ENCODE measurements at regions not wholly inside any gene's neighbourhood (a gene's known extent, or its start where the extent isn't known, plus 50 kb on each side); places are given as distances from the start of the nearest gene placed in this dataset.

- Histone ChIP-seq H3K4me3 (replicated peaks; ENCODE audit: insufficient read depth, low read length) (no peak overlapping the region), H3K27ac (replicated peaks) (no peak overlapping the region), H3K27me3 (ENCODE audit: insufficient read depth, poor library complexity, severe bottlenecking) (peaks cover 3% of the 10 kb centered on the region)
- no peak for DNase-seq (ENCODE audit: low read depth in 1 of 2, low spot score in 1 of 2)
- TF ChIP-seq SPI1 (IDR thresholded peaks at IDR 0.05; ENCODE audit: borderline replicate concordance, low read depth) (no peak), REST (IDR thresholded peaks at IDR 0.05; ENCODE audit: insufficient replicate concordance, low read depth) (no peak), POLR2AphosphoS5 (IDR thresholded peaks at IDR 0.05; ENCODE audit: low read depth) (no peak), CTCF (IDR thresholded peaks at IDR 0.05; ENCODE audit: insufficient read depth, low read length) (no peak), GABPA (IDR thresholded peaks at IDR 0.05; ENCODE audit: low read depth) (no peak)
Observed at GRCh38 chr15:93948726-93949125, 282.6 kb upstream of the MCTP2 start.

- no peak overlapping the region for H3K27ac ChIP-seq (replicated peaks)
- DNase-seq (ENCODE audit: low read depth in 1 of 2, low spot score in 1 of 2): no peak
- H3K4me3 ChIP-seq (replicated peaks; ENCODE audit: insufficient read depth, low read length): no peak overlapping the region
- TF ChIP-seq CTCF (IDR thresholded peaks at IDR 0.05; ENCODE audit: insufficient read depth, low read length) (no peak), POLR2AphosphoS5 (IDR thresholded peaks at IDR 0.05; ENCODE audit: low read depth) (no peak), GABPA (IDR thresholded peaks at IDR 0.05; ENCODE audit: low read depth) (no peak), SPI1 (IDR thresholded peaks at IDR 0.05; ENCODE audit: borderline replicate concordance, low read depth) (no peak), REST (IDR thresholded peaks at IDR 0.05; ENCODE audit: insufficient replicate concordance, low read depth) (no peak)
- no peaks in the 10 kb centered on the region for H3K27me3 ChIP-seq (ENCODE audit: insufficient read depth, poor library complexity, severe bottlenecking)
Observed at GRCh38 chr15:93943586-93943985, 287.8 kb upstream of the MCTP2 start.

- DNase-seq (ENCODE audit: low read depth in 1 of 2, low spot score in 1 of 2): no peak
- Histone ChIP-seq H3K4me3 (replicated peaks; ENCODE audit: insufficient read depth, low read length) (no peak overlapping the region), H3K27ac (replicated peaks) (no peak overlapping the region), H3K27me3 (ENCODE audit: insufficient read depth, poor library complexity, severe bottlenecking) (no peaks in the 10 kb centered on the region)
- TF ChIP-seq POLR2AphosphoS5 (IDR thresholded peaks at IDR 0.05; ENCODE audit: low read depth) (no peak), CTCF (IDR thresholded peaks at IDR 0.05; ENCODE audit: insufficient read depth, low read length) (no peak), SPI1 (IDR thresholded peaks at IDR 0.05; ENCODE audit: borderline replicate concordance, low read depth) (no peak), GABPA (IDR thresholded peaks at IDR 0.05; ENCODE audit: low read depth) (no peak), REST (IDR thresholded peaks at IDR 0.05; ENCODE audit: insufficient replicate concordance, low read depth) (no peak)
Observed at GRCh38 chr15:93942269-93942694, 289.1 kb upstream of the MCTP2 start.

Measured in HL-60 (cell line).